B cell (primary cell): ENCODE measurements at regions not wholly inside any gene's neighbourhood (a gene's known extent, or its start where the extent isn't known, plus 50 kb on each side); places are given as distances from the start of the nearest gene placed in this dataset.

ENCODE experiments used
- ATAC-seq: fragments of 200-7000 bp; cut with Tn5 transposase; one replicate; pipeline ENCODE4 v1.10.0; 2021; ENCODE audit warnings: low read depth, mild to moderate bottlenecking, moderate number of reproducible peaks, moderate library complexity
- CTCF ChIA-PET: fragments of 350-600 bp; sonication (Branson Sonifier 250); formaldehyde crosslinking; loops from one replicate; lab custom pipeline; 2021; ENCODE audit warnings: antibody characterized with exemption, inconsistent platforms; lab: Charles Lee
- POLR2A ChIA-PET: fragments of 350-600 bp; sonication (Branson Sonifier 250); formaldehyde crosslinking; loops from one replicate; lab custom pipeline; 2021; ENCODE audit warnings: antibody characterized with exemption; lab: Charles Lee
- DNase-seq: peaks from one replicate; pipeline ENCODE4 v3.0.0; 2013
- H2AFZ ChIP-seq: 2 replicates; pipeline ENCODE4 v1.6.1; 2012; ENCODE audit warnings: mild to moderate bottlenecking, low read depth, low read length; ENCODE audit not compliant: insufficient read depth, poor library complexity, severe bottlenecking
- H3K27ac ChIP-seq, 2 donors: 1 replicate in 1 of 2; 2 replicates in 1 of 2; pipeline ENCODE4 v1.5.1; 2012 to 2013; ENCODE audit warnings: low read length in 2 of 2, mild to moderate bottlenecking in 2 of 2, moderate library complexity in 1 of 2
- H3K27me3 ChIP-seq, 4 experiments: fragments of 200-600 bp in 1 of 4; sonication (generic) in 1 of 4; replicated peaks in 1 of 4; 1 replicate in 2 of 4; 2 replicates in 2 of 4; pipeline versions ENCODE4 v1.6.1 to v1.7.0; 2013 to 2016; ENCODE audit warnings: low read length in 3 of 4, mild to moderate bottlenecking in 2 of 4, mixed read lengths in 1 of 4, moderate library complexity in 1 of 4; ENCODE audit not compliant: insufficient read depth in 4 of 4, control insufficient read depth in 3 of 4; ENCODE audit errors: control extremely low read depth in 1 of 4
- H3K36me3 ChIP-seq, 2 experiments: replicated peaks in 1 of 2; 1 replicate in 1 of 2; 2 replicates in 1 of 2; pipeline versions ENCODE4 v1.6.1 to v1.7.1; 2013; ENCODE audit warnings: low read length in 1 of 2; ENCODE audit not compliant: insufficient read depth in 2 of 2, control insufficient read depth in 1 of 2; ENCODE audit errors: control extremely low read depth in 1 of 2, extremely low read depth in 1 of 2
- H3K4me1 ChIP-seq, 2 donors: fragments of 200-600 bp in 1 of 2; sonication (generic) in 1 of 2; 1 replicate in 1 of 2; 2 replicates in 1 of 2; pipeline versions ENCODE4 v1.5.1 to v1.6.1; 2013 to 2017; ENCODE audit warnings: low read length in 2 of 2; ENCODE audit not compliant: control insufficient read depth in 2 of 2, insufficient read depth in 2 of 2
- H3K4me2 ChIP-seq: replicated peaks from 2 replicates; pipeline ENCODE3; 2012; ENCODE audit warnings: mild to moderate bottlenecking, low read depth, low read length; ENCODE audit not compliant: poor library complexity, severe bottlenecking
- H3K4me3 ChIP-seq, 5 experiments: fragments of 200-600 bp in 1 of 5; sonication (generic) in 1 of 5; 1 replicate in 3 of 5; 2 replicates in 2 of 5; pipeline versions ENCODE4 v1.5.1 to v1.7.0; 2011 to 2016; ENCODE audit warnings: low read length in 4 of 5, mild to moderate bottlenecking in 4 of 5, low read depth in 2 of 5, control low read depth in 1 of 5, moderate library complexity in 1 of 5; ENCODE audit not compliant: insufficient read depth in 1 of 5; ENCODE audit errors: control extremely low read depth in 1 of 5, extremely low read depth in 1 of 5
- H3K79me2 ChIP-seq: fragments of 200-600 bp; sonication (generic); one replicate; pipeline ENCODE4 v1.6.0; 2016; ENCODE audit warnings: low read length; ENCODE audit not compliant: control insufficient read depth, insufficient read depth
- H3K9ac ChIP-seq: fragments of 200-600 bp; sonication (generic); 2 replicates; pipeline ENCODE4 v1.6.1; 2017; ENCODE audit warnings: mild to moderate bottlenecking, low read length, moderate library complexity
- H3K9me3 ChIP-seq, 3 donors: one replicate each; pipeline versions ENCODE4 v1.6.1 to v1.7.1; 2013; ENCODE audit warnings: low read length in 2 of 3; ENCODE audit not compliant: control insufficient read depth in 2 of 3, insufficient read depth in 1 of 3; ENCODE audit errors: control extremely low read depth in 1 of 3
- H4K20me1 ChIP-seq: 2 replicates; pipeline ENCODE4 v1.6.0; 2012; ENCODE audit warnings: mild to moderate bottlenecking, low read length; ENCODE audit not compliant: insufficient read depth, control insufficient read depth, poor library complexity, severe bottlenecking
- H3K27ac Mint-ChIP-seq: one replicate; pipeline ENCODE4 v1.8.0; 2021; ENCODE audit warnings: mixed read lengths
- H3K27me3 Mint-ChIP-seq: one replicate; pipeline ENCODE4 v1.8.0; 2021; ENCODE audit warnings: mixed read lengths
- H3K4me1 Mint-ChIP-seq: one replicate; pipeline ENCODE4 v1.8.0; 2021; ENCODE audit warnings: mixed read lengths
- H3K4me3 Mint-ChIP-seq: one replicate; pipeline ENCODE4 v1.8.0; 2021; ENCODE audit warnings: mixed read lengths
- H3K9me3 Mint-ChIP-seq: one replicate; pipeline ENCODE4 v1.8.0; 2022; ENCODE audit warnings: mixed read lengths; ENCODE audit not compliant: insufficient read depth
- CTCF ChIP-seq: fragments of 200-600 bp; IDR thresholded peaks from one replicate; pipeline ENCODE4 v1.8.0; 2022; ENCODE audit warnings: antibody characterized with exemption, mild to moderate bottlenecking
- EZH2 ChIP-seq: IDR thresholded peaks from 2 replicates; pipeline ENCODE4 v1.6.1; 2012; ENCODE audit warnings: borderline replicate concordance, low read depth, mild to moderate bottlenecking, moderate library complexity, low read length; ENCODE audit not compliant: insufficient read depth, poor library complexity, severe bottlenecking
- WGBS: methylation state at CpG from one replicate; pipeline ENCODE4 v1.1.5; 2013; ENCODE audit warnings: missing lambda C conversion rate; ENCODE audit not compliant: insufficient coverage; 5-methylcytosine and 5-hydroxymethylcytosine counted together
- intact Hi-C: fragments of 100-400 bp; cut with micrococcal nuclease; formaldehyde crosslinking; loops from one replicate; pipeline ENCODE4 v1.10.0; 2022

GRCh38 chr6:11370191-11371018 is 137.9 kb upstream of the NEDD9 start:
- H3K36me3 ChIP-seq = peaks cover 16 to 22% of the 10 kb centered on the region in 2 experiments
- Mint-ChIP-seq H3K27ac (peak overlapping the region; percentile 23), H3K9me3 (no peaks in the 10 kb centered on the region), H3K4me3 (no peak overlapping the region), H3K27me3 (no peaks in the 10 kb centered on the region), H3K4me1 (peaks cover 79% of the 10 kb centered on the region)
- no peak overlapping the region for H3K4me3 ChIP-seq
- no peak overlapping the region for H3K4me2 ChIP-seq
- no peak overlapping the region for H3K9ac ChIP-seq
- TF ChIP-seq EZH2 (no peak), CTCF (no peak)
- no peaks in the 10 kb centered on the region for H3K27me3 ChIP-seq
- peaks cover 51% of the 10 kb centered on the region for H4K20me1 ChIP-seq
- intact Hi-C loops = loop anchor here (5.0 kb wide), 1 partner anchor 38 kb away; no protein-coding TSS in a partner anchor
- ATAC-seq (no peak), DNase-seq (no peak)
- peaks cover 62 to 63% of the 10 kb centered on the region in 2 donors for H3K4me1 ChIP-seq
- ChIA-PET CTCF (no interaction called here), POLR2A (no interaction called here)
- peak overlapping the region in 1 of 2 donors; percentile 54 for H3K27ac ChIP-seq
- peaks cover 95% of the 10 kb centered on the region for H3K79me2 ChIP-seq
- H2AFZ ChIP-seq = no peak overlapping the region
- 95% methylated on average over 22 of the region's 24 CpGs for WGBS
- H3K9me3 ChIP-seq = no peaks in the 10 kb centered on the region

- DNase-seq (no peak), ATAC-seq (no peak)
- Histone ChIP-seq H3K9me3 (no peaks in the 10 kb centered on the region), H2AFZ (no peak overlapping the region), H4K20me1 (peaks cover 53% of the 10 kb centered on the region), H3K4me2 (peak overlapping the region; percentile 12), H3K4me3 (no peak overlapping the region), H3K9ac (no peak overlapping the region), H3K36me3 (peaks cover 20 to 26% of the 10 kb centered on the region in 2 experiments), H3K79me2 (peaks cover 99% of the 10 kb centered on the region), H3K4me1 (peaks cover 47 to 53% of the 10 kb centered on the region in 2 donors), H3K27ac (peak overlapping the region in 1 of 2 donors; percentile 43), H3K27me3 (no peaks in the 10 kb centered on the region)
- TF ChIP-seq EZH2 = no peak
- no peak for TF ChIP-seq CTCF
- Mint-ChIP-seq H3K9me3 (no peaks in the 10 kb centered on the region), H3K27me3 (no peaks in the 10 kb centered on the region), H3K4me3 (no peak overlapping the region), H3K27ac (peak overlapping the region; percentile 39), H3K4me1 (peaks cover 78% of the 10 kb centered on the region)
- POLR2A ChIA-PET = no interaction called here
- CTCF ChIA-PET = no interaction called here
- no CpG with 5 or more reads among the region's 1 CpG for WGBS
- intact Hi-C loops = no loop called here
Measured at GRCh38 chr6:11368760-11369159, 136.3 kb upstream of the NEDD9 start.
